KBM-7 (cell line): ENCODE measurements at regions not wholly inside any gene's neighbourhood (a gene's known extent, or its start where the extent isn't known, plus 50 kb on each side); places are given as distances from the start of the nearest gene placed in this dataset.
"Not testable (repeated sequence)": the region's sequence is repeated elsewhere in the genome, so short reads cannot be mapped to it uniquely, and the experiment has no call there.

Experiments used
- DNase-seq: peaks from one replicate; pipeline ENCODE4 v3.0.0-alpha.2; 2015
- in situ Hi-C: fragments of 300-500 bp; cut with MboI; formaldehyde crosslinking; loops from 2 replicates; pipeline ENCODE4 v1.14.3; 2020; ENCODE audit warnings: low sequenced_read_pairs, low pct_unique_long_range_greater_than_20kb, mixed read lengths

DNA sequence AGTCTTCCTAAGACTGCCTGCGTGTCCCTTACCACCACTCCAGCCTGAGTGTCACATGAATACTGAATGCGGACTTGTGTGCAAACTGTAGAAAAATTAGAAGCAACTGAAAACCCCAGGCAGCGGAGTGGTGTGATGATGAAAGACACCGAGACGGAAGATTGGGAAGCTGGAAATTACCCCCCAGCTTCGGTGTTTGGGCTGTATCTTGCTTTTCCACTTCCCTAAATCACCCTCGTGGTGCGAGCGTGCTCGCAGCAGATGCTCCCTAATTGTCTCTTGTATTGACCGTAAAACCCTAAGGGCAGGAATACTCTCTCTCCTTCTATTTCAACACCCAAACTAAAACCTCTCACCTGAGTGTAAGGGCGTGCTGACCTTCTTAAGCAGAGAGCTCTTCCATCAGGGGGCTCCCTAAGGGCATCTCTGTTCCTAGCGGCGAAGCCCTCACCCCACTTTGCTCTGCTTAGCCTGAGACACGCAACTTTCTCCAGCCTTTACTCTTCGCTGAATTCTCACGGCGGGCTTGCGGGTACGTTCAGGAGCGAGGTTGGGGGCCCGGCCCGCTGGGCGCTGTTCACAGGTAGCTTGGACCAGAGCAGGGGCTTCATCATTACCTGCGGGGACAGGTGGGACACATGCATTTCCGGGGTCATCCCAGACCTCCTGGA lies 62.4 kb downstream of the CRYBB2 start:
- no peak for DNase-seq
- in situ Hi-C loops: no loop called here

GRCh38 chr22:25282346-25282670 lies 62.9 kb downstream of the CRYBB2 start:
- in situ Hi-C loops: no loop called here

GRCh38 chr22:25282671-25283561 lies 63.5 kb downstream of the CRYBB2 start:
- no peak for DNase-seq
- in situ Hi-C loops: no loop called here

More at GRCh38 chr22:25282346-25282670, 62.9 kb downstream of the CRYBB2 start:
- no peak for DNase-seq

DNA sequence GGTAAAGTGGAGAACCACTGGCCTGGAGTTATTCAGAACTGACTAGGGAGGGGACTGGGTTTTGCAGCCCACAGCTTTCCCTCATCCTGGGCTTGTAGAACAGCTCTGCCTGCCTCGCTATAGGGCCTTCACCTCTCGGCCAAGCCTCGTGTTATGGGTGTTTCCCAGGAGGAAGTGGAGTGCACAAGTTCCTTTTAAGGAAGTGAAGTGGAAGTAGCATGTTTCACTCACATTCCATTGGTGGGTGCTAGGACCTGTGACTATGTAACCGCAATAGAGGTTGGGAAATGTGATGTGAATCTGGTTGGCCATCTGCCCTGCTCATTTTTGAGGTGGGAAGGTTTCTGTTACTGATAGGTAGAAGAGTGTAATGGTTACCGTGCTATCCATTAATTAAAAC lies 69.0 kb downstream of the CRYBB2 start:
- DNase-seq, in situ Hi-C loops: not testable (repeated sequence)

- in situ Hi-C loops, DNase-seq: not testable (repeated sequence)
These were observed 82.5 kb downstream of the CRYBB2 start for GRCh38 chr22:25301912-25302311.

GRCh38 chr22:25309586-25309985 lies 90.1 kb downstream of the CRYBB2 start:
- in situ Hi-C loops: not testable (repeated sequence)

DNA sequence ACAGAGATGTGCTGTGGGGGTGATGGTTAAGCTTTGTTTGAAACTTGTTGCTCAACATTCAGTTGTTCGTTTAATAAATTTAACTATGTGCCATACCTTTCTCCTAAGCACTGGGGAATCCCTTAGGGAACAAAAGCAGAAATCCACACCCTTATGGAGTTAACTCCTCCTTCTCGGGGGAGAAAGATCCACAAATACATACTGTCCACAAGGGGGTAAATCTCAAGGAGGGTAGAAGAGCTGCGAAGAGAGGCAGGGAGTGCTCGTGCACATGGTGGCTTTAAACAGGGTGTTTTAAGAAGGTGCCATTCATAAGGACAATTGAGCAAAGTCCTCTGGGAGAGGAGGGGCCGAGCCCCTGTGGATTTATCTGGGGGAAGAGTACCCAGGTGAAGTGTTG lies 92.5 kb downstream of the CRYBB2 start:
- DNase-seq, in situ Hi-C loops: not testable (repeated sequence)

More at GRCh38 chr22:25309586-25309985, 90.1 kb downstream of the CRYBB2 start:
- DNase-seq: not testable (repeated sequence)

DNA sequence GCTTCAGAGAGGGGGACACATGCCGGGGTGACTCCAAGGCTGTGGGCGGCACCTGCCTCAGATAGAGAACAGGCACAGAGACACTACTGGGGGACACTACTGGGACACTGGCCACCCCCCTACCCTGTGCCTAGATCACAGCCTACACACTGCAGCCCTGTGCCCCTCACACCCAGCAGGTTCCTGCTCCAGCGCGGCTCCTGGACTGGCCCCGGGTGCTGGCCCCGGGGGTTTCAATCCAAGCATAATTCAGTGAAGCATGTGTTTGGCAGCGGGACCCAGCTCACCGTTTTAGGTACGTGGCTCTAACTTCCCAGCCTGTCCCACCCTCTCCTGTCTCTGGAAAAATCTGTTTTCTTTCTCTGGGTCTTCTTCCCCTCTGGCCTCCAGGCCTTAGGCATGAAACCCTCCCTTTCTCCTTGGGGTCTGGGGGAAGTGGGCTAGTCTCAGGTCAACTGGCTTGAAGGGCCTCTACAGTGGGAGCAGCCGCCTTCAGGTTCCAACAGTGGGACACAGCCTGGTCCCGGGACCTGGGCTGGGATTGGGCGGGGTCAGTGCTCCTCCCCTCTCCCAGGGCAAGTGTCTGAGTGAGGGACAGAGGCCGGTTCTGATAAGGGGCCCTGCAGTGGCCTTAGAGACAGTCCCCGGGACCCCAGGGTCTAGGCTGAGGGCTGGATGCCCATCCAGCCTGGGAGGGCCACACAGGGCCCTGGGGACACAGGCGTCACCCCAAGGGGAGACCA lies 98.8 kb downstream of the CRYBB2 start:
- in situ Hi-C loops: no loop called here
- no peak for DNase-seq

- in situ Hi-C loops: no loop called here
- no peak for DNase-seq
These were observed 107.7 kb downstream of the CRYBB2 start for GRCh38 chr22:25327018-25327755.

GRCh38 chr22:25331050-25331449 lies 111.6 kb downstream of the CRYBB2 start:
- DNase-seq: no peak

DNA sequence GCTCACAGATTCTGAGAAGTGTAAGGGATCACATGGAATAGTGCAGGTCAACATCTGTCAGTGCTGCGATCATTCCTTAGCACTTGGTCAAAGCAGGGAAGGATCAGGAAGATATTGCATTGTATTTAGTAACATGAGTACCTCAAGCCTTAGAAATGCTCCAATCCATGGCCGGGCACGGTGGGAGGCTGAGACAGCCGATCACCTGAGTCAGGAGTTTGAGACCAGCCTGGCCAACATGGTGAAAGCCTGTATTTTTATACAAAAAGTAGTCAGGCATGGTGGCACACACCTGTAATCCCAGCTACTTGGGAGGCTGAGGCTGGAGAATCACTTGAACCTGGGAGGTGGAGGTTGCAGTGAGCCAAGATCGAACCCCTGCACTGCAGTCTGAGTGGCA lies 112.5 kb downstream of the CRYBB2 start:
- in situ Hi-C loops, DNase-seq: not testable (repeated sequence)

More at GRCh38 chr22:25331050-25331449, 111.6 kb downstream of the CRYBB2 start:
- in situ Hi-C loops: no loop called here

DNA sequence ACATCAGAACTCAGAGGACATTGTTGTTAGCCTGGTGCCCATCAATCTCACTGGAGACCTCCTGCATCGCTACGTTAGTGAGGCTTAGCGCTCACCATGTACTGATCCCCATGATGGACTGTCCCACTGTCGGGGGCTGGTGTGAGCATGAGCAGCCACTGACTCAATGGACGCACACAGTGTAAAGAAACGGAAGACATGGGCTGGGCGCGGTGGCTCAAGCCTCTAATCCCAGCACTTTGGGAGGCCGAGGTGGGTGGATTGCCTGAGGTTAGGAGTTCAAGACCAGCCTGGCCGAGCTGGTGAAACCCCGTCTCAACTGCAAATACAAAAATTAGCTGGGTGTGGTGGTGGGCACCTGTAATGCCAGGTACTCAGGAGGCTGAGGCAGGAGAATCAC lies 112.9 kb downstream of the CRYBB2 start:
- in situ Hi-C loops: no loop called here
- no peak for DNase-seq

DNA sequence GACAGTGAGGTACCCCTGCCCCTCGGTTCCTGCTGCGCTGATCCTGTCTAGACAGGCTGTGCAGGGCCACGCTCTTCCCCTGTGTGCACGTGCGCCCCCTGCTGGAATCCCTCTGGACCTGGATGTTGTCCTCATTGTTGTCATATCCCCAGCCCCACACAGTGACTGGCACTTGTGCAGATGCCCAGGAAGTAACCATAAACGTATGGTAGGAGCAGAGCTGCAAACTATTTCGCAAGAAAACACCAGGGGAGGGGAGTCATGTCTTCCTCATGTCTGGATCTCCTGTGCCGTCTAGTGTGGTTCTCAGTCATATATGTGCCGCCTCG lies 114.7 kb downstream of the CRYBB2 start:
- in situ Hi-C loops: no loop called here
- DNase-seq: peak; percentile 71

- in situ Hi-C loops, DNase-seq: not testable (repeated sequence)
These were observed 115.2 kb downstream of the CRYBB2 start for GRCh38 chr22:25334631-25335030.

DNA sequence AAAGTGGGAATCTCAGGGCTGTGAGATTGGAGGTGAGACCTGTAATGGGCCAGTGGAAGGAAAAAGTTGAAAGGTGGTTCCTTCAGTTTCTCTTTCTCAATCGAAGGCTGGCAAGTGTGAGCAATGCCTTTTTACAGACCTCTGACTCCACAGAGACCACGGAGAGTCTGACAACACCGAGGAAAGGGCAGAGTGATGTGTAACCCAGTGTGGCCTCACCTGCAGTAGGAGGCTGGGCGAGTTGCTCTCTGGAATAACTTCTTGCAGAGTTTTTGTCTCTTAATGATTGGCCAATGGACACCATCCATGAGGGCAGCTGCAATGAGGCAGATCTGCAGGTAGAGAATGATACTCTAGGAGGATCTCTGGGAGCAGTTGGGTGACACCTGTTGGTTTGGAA lies 115.8 kb downstream of the CRYBB2 start:
- DNase-seq, in situ Hi-C loops: not testable (repeated sequence)

DNA sequence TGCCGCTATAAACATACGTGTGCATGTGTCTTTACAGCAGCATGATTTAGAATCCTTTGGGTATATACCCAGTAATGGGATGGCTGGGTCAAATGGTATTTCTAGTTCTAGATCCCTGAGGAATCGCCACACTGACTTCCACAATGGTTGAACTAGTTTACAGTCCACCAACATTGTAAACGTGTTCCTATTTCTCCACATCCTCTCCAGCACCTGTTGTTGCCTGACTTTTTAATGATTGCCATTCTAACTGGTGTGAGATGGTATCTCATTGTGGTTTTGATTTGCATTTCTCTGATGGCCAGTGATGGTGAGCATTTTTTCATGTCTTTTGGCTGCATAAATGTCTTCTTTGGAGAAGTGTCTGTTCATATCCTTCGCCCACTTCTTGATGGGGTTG lies 121.1 kb downstream of the CRYBB2 start:
- DNase-seq, in situ Hi-C loops: not testable (repeated sequence)

- in situ Hi-C loops: not testable (repeated sequence)
These were observed 124.9 kb downstream of the CRYBB2 start for GRCh38 chr22:25344366-25344765.

GRCh38 chr22:25346859-25347751 lies 127.7 kb downstream of the CRYBB2 start:
- in situ Hi-C loops: no loop called here
- no peak for DNase-seq

More at GRCh38 chr22:25344366-25344765, 124.9 kb downstream of the CRYBB2 start:
- not testable (repeated sequence) for DNase-seq
